ENCODE measurements at regions not wholly inside any gene's neighbourhood (a gene's known extent, or its start where the extent isn't known, plus 50 kb on each side); places are given as distances from the start of the nearest gene placed in this dataset.

- ChIA-PET POLR2A (interaction anchor here (0.5 to 1.1 kb wide), 4 partner anchors 19 to 783 kb away, joined by 3 to 4 read pairs (median 3); no protein-coding TSS in a partner anchor), CTCF (interaction anchor here (0.6 kb wide), 1 partner anchor 22 kb away, joined by 3 read pairs; no protein-coding TSS in a partner anchor)
- TF ChIP-seq CTCF (IDR thresholded peaks at IDR 0.05; ENCODE audit: unreplicated experiment), result no peak
- no peak for DNase-seq (ENCODE audit: unreplicated experiment)
- Mint-ChIP-seq H3K9me3 (ENCODE audit: unreplicated experiment) (no peaks in the 10 kb centered on the region), H3K4me1 (ENCODE audit: insufficient read depth, unreplicated experiment) (no peaks in the 10 kb centered on the region), H3K27me3 (ENCODE audit: insufficient read depth, unreplicated experiment) (no peaks in the 10 kb centered on the region), H3K36me3 (ENCODE audit: insufficient read depth, unreplicated experiment) (no peaks in the 10 kb centered on the region), H3K27ac (ENCODE audit: low read depth, unreplicated experiment) (no peak overlapping the region), H3K4me3 (ENCODE audit: unreplicated experiment) (no peak overlapping the region)
- intact Hi-C loops (cut with micrococcal nuclease), result no loop called here
- BruUV-seq (replicated peaks), result no TSS peak
Observed at GRCh38 chr4:31390849-31391248, 670.7 kb downstream of the PCDH7 start.

- H3K27me3 Mint-ChIP-seq (ENCODE audit: insufficient read depth, unreplicated experiment), result no peaks in the 10 kb centered on the region
- TF ChIP-seq CTCF (IDR thresholded peaks at IDR 0.05; ENCODE audit: unreplicated experiment), result no peak
- CTCF ChIA-PET, result no interaction called here
- no peaks in the 10 kb centered on the region for H3K36me3 Mint-ChIP-seq (ENCODE audit: insufficient read depth, unreplicated experiment)
- BruUV-seq (replicated peaks), result no TSS peak
- DNase-seq (ENCODE audit: unreplicated experiment), result no peak
- POLR2A ChIA-PET, result no interaction called here
- H3K4me1 Mint-ChIP-seq (ENCODE audit: insufficient read depth, unreplicated experiment), result no peaks in the 10 kb centered on the region
- H3K4me3 Mint-ChIP-seq (ENCODE audit: unreplicated experiment), result no peak overlapping the region
- intact Hi-C loops (cut with micrococcal nuclease), result no loop called here
- no peaks in the 10 kb centered on the region for H3K9me3 Mint-ChIP-seq (ENCODE audit: unreplicated experiment)
- no peak overlapping the region for H3K27ac Mint-ChIP-seq (ENCODE audit: low read depth, unreplicated experiment)
Observed at GRCh38 chr4:31391976-31392375, 671.8 kb downstream of the PCDH7 start.

GRCh38 chr4:31392923-31393322 lies 672.8 kb downstream of the PCDH7 start:
- TF ChIP-seq CTCF (IDR thresholded peaks at IDR 0.05; ENCODE audit: unreplicated experiment), result no peak
- intact Hi-C loops (cut with micrococcal nuclease), result no loop called here
- Mint-ChIP-seq H3K4me3 (ENCODE audit: unreplicated experiment) (no peak overlapping the region), H3K9me3 (ENCODE audit: unreplicated experiment) (no peaks in the 10 kb centered on the region), H3K27me3 (ENCODE audit: insufficient read depth, unreplicated experiment) (no peaks in the 10 kb centered on the region), H3K4me1 (ENCODE audit: insufficient read depth, unreplicated experiment) (no peaks in the 10 kb centered on the region), H3K36me3 (ENCODE audit: insufficient read depth, unreplicated experiment) (no peaks in the 10 kb centered on the region), H3K27ac (ENCODE audit: low read depth, unreplicated experiment) (no peak overlapping the region)
- CTCF ChIA-PET, result no interaction called here
- POLR2A ChIA-PET, result no interaction called here
- no peak for DNase-seq (ENCODE audit: unreplicated experiment)
- BruUV-seq (replicated peaks), result no TSS peak

GRCh38 chr4:31408121-31408520 lies 688.0 kb downstream of the PCDH7 start:
- Mint-ChIP-seq H3K27ac (ENCODE audit: low read depth, unreplicated experiment) (no peak overlapping the region), H3K27me3 (ENCODE audit: insufficient read depth, unreplicated experiment) (no peaks in the 10 kb centered on the region), H3K36me3 (ENCODE audit: insufficient read depth, unreplicated experiment) (no peaks in the 10 kb centered on the region), H3K4me1 (ENCODE audit: insufficient read depth, unreplicated experiment) (no peaks in the 10 kb centered on the region), H3K4me3 (ENCODE audit: unreplicated experiment) (no peak overlapping the region), H3K9me3 (ENCODE audit: unreplicated experiment) (no peaks in the 10 kb centered on the region)
- intact Hi-C loops (cut with micrococcal nuclease), result no loop called here
- POLR2A ChIA-PET, result no interaction called here
- CTCF ChIA-PET, result interaction anchor here (0.6 to 2.0 kb wide), 2 partner anchors 8 to 39 kb away, joined by 3 to 8 read pairs; no protein-coding TSS in a partner anchor
- no peak for TF ChIP-seq CTCF (IDR thresholded peaks at IDR 0.05; ENCODE audit: unreplicated experiment)
- no TSS peak for BruUV-seq (replicated peaks)
- no peak for DNase-seq (ENCODE audit: unreplicated experiment)

Data from MCF 10A (cell line).